ENCODE measurements at regions not wholly inside any gene's neighbourhood (a gene's known extent, or its start where the extent isn't known, plus 50 kb on each side); places are given as distances from the start of the nearest gene placed in this dataset.

- no peak for TF ChIP-seq POLR2A (IDR thresholded peaks at IDR 0.05)
- TF ChIP-seq CTCF (IDR thresholded peaks at IDR 0.05), result no peak
Observed at GRCh38 chr2:150812066-150812465, 324.6 kb upstream of the RND3 start.
